HG02852 (cell line): ENCODE measurements at regions not wholly inside any gene's neighbourhood (a gene's known extent, or its start where the extent isn't known, plus 50 kb on each side); places are given as distances from the start of the nearest gene placed in this dataset.
"Not testable (repeated sequence)": the region's sequence is repeated elsewhere in the genome, so short reads cannot be mapped to it uniquely, and the experiment has no call there.

Experiments used
- ATAC-seq: cut with Tn5 transposase; IDR thresholded peaks from one replicate; pipeline ENCODE4 v1.9.1; 2021; ENCODE audit warnings: mild to moderate bottlenecking, moderate library complexity; ENCODE audit not compliant: unreplicated experiment

- ATAC-seq = not testable (repeated sequence)
These were observed 188.5 kb downstream of the ADRA2C start for GRCh38 chr4:3954540-3955320.

- peak; percentile 99 for ATAC-seq
These were observed 189.4 kb downstream of the ADRA2C start for GRCh38 chr4:3955321-3956164.

- ATAC-seq = not testable (repeated sequence)
These were observed 190.1 kb downstream of the ADRA2C start for GRCh38 chr4:3956165-3956867.

GRCh38 chr4:3961091-3961672 lies 195.0 kb downstream of the ADRA2C start:
- ATAC-seq = not testable (repeated sequence)

- ATAC-seq = not testable (repeated sequence)
These were observed 198.5 kb downstream of the ADRA2C start for GRCh38 chr4:3964572-3965278.

- not testable (repeated sequence) for ATAC-seq
These were observed 201.0 kb downstream of the ADRA2C start for GRCh38 chr4:3967204-3967603.

GRCh38 chr4:3972626-3973025 lies 206.4 kb downstream of the ADRA2C start:
- ATAC-seq = not testable (repeated sequence)

- not testable (repeated sequence) for ATAC-seq
These were observed 207.5 kb downstream of the ADRA2C start for GRCh38 chr4:3973581-3974200.

- ATAC-seq = not testable (repeated sequence)
These were observed 217.4 kb downstream of the ADRA2C start for GRCh38 chr4:3983518-3984125.

- not testable (repeated sequence) for ATAC-seq
These were observed 218.6 kb downstream of the ADRA2C start for GRCh38 chr4:3984796-3985195.

GRCh38 chr4:3986412-3986811 lies 220.2 kb downstream of the ADRA2C start:
- not testable (repeated sequence) for ATAC-seq

GRCh38 chr4:3997386-3997785 lies 229.3 kb downstream of the OTOP1 start:
- not testable (repeated sequence) for ATAC-seq

- not testable (repeated sequence) for ATAC-seq
These were observed 222.7 kb downstream of the OTOP1 start for GRCh38 chr4:4004036-4004435.

GRCh38 chr4:4004702-4005101 lies 222.0 kb downstream of the OTOP1 start:
- ATAC-seq = not testable (repeated sequence)

GRCh38 chr4:4006356-4006755 lies 220.4 kb downstream of the OTOP1 start:
- ATAC-seq = not testable (repeated sequence)

- ATAC-seq = not testable (repeated sequence)
These were observed 207.7 kb downstream of the OTOP1 start for GRCh38 chr4:4019071-4019470.

GRCh38 chr4:4021161-4021560 lies 205.6 kb downstream of the OTOP1 start:
- ATAC-seq = not testable (repeated sequence)

- not testable (repeated sequence) for ATAC-seq
These were observed 200.0 kb downstream of the OTOP1 start for GRCh38 chr4:4026708-4027107.

- ATAC-seq = not testable (repeated sequence)
These were observed 198.0 kb downstream of the OTOP1 start for GRCh38 chr4:4028752-4029151.
